OCI-LY1 (cell line): ENCODE measurements at regions not wholly inside any gene's neighbourhood (a gene's known extent, or its start where the extent isn't known, plus 50 kb on each side); places are given as distances from the start of the nearest gene placed in this dataset.
A peak's percentile ranks its signal among the peaks of the same experiment; 100 is the strongest.
"Not testable (repeated sequence)": the region's sequence is repeated elsewhere in the genome, so short reads cannot be mapped to it uniquely, and the experiment has no call there.

Experiments
- H2AFZ ChIP-seq: fragments of 200-600 bp; sonication (generic), shearing (Covaris generic); 2 replicates; pipeline ENCODE4 v1.6.0; 2014; ENCODE audit warnings: antibody characterized with exemption, mild to moderate bottlenecking, low read length
- H3F3A ChIP-seq: fragments of 200-600 bp; sonication (generic), shearing (Covaris generic); 2 replicates; pipeline ENCODE4 v1.6.0; 2014; ENCODE audit warnings: mild to moderate bottlenecking, antibody characterized with exemption, low read length, moderate library complexity; ENCODE audit not compliant: insufficient read depth
- H3K27ac ChIP-seq: fragments of 200-600 bp; sonication (generic); 2 replicates; pipeline ENCODE4 v1.5.1; 2014; ENCODE audit warnings: low read length, mixed run types, mild to moderate bottlenecking, low read depth; ENCODE audit not compliant: poor library complexity, severe bottlenecking
- H3K27me3 ChIP-seq: fragments of 200-600 bp; sonication (generic); 2 replicates; pipeline ENCODE4 v1.6.0; 2014; ENCODE audit warnings: antibody characterized with exemption, mild to moderate bottlenecking, low read length, moderate library complexity; ENCODE audit not compliant: insufficient read depth
- H3K36me3 ChIP-seq: fragments of 200-600 bp; sonication (generic); 2 replicates; pipeline ENCODE4 v1.6.1; 2014; ENCODE audit warnings: mild to moderate bottlenecking, antibody characterized with exemption, low read length, moderate library complexity, mixed read lengths; ENCODE audit not compliant: insufficient read depth
- H3K4me1 ChIP-seq: fragments of 200-600 bp; sonication (generic); 2 replicates; pipeline ENCODE4 v1.5.1; 2014; ENCODE audit warnings: mild to moderate bottlenecking, low read length, moderate library complexity; ENCODE audit not compliant: insufficient read depth, severe bottlenecking
- H3K4me2 ChIP-seq: fragments of 200-600 bp; sonication (generic), shearing (Covaris generic); 2 replicates; pipeline ENCODE4 v1.6.1; 2014; ENCODE audit warnings: low read length
- H3K4me3 ChIP-seq: fragments of 200-600 bp; sonication (generic); 2 replicates; pipeline ENCODE4 v1.5.1; 2014; ENCODE audit warnings: low read length, low read depth, mild to moderate bottlenecking, mixed read lengths; ENCODE audit not compliant: poor library complexity, severe bottlenecking
- H3K79me2 ChIP-seq: fragments of 200-600 bp; shearing (Covaris generic); 2 replicates; pipeline ENCODE4 v1.6.1; 2016; ENCODE audit warnings: mixed run types, low read length, mixed read lengths; ENCODE audit not compliant: insufficient read depth
- H3K9ac ChIP-seq: fragments of 200-600 bp; sonication (generic), shearing (Covaris generic); 2 replicates; pipeline ENCODE4 v1.6.1; 2014; ENCODE audit warnings: mild to moderate bottlenecking, low read length, mixed read lengths
- H3K9me2 ChIP-seq: fragments of 200-600 bp; sonication (generic), shearing (Covaris generic); 2 replicates; pipeline ENCODE4 v1.6.1; 2014; ENCODE audit warnings: low read depth, mild to moderate bottlenecking, low read length, mixed read lengths
- H3K9me3 ChIP-seq: fragments of 200-600 bp; shearing (Covaris generic); 2 replicates; pipeline ENCODE4 v1.6.1; 2014; ENCODE audit warnings: low read length, mixed read lengths
- H4K20me1 ChIP-seq: fragments of 200-600 bp; sonication (generic), shearing (Covaris generic); 2 replicates; pipeline ENCODE4 v1.6.0; 2016; ENCODE audit warnings: mild to moderate bottlenecking, low read length; ENCODE audit not compliant: insufficient read depth
- EZH2 ChIP-seq: fragments of 200-600 bp; sonication (generic), shearing (Covaris generic); IDR thresholded peaks from 2 replicates; pipeline ENCODE4 v1.8.0; 2017; ENCODE audit warnings: borderline replicate concordance, mixed run types, mild to moderate bottlenecking, antibody characterized with exemption, low read length, moderate library complexity, mixed read lengths
- TF ChIP-seq, protein P1 (sequence below): fragments of 200-600 bp; sonication (generic), shearing (Covaris generic); IDR thresholded peaks from 2 replicates; pipeline ENCODE4 v1.5.1; 2017; ENCODE audit warnings: mild to moderate bottlenecking, antibody characterized with exemption, low read length, moderate library complexity, mixed read lengths

DNA sequence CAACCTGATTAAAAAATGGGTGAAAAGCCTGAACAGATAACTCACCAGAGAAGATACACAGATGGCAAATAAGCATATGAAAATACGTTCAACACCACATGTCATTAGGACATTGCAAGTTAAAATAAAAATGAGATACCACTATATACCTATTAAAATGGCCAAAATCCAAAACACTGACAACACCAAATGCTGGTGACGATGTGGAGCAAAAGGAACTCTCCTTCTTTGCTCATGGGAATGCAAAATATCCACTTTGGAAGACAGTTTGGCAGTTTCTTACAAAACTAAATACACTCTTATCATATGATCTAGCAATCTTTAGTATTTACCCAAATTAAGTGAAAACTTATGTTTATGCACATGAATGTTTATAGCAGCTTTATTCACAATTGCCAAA is 100.5 kb upstream of the ARID1B start:
- no peak overlapping the region for H3K4me2 ChIP-seq
- H3K9me2 ChIP-seq, result no peaks in the 10 kb centered on the region
- H3K79me2 ChIP-seq, result no peaks in the 10 kb centered on the region
- H3K4me1 ChIP-seq, result no peaks in the 10 kb centered on the region
- TF ChIP-seq, protein P1, sequence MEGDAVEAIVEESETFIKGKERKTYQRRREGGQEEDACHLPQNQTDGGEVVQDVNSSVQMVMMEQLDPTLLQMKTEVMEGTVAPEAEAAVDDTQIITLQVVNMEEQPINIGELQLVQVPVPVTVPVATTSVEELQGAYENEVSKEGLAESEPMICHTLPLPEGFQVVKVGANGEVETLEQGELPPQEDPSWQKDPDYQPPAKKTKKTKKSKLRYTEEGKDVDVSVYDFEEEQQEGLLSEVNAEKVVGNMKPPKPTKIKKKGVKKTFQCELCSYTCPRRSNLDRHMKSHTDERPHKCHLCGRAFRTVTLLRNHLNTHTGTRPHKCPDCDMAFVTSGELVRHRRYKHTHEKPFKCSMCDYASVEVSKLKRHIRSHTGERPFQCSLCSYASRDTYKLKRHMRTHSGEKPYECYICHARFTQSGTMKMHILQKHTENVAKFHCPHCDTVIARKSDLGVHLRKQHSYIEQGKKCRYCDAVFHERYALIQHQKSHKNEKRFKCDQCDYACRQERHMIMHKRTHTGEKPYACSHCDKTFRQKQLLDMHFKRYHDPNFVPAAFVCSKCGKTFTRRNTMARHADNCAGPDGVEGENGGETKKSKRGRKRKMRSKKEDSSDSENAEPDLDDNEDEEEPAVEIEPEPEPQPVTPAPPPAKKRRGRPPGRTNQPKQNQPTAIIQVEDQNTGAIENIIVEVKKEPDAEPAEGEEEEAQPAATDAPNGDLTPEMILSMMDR, result no peak
- no peak for TF ChIP-seq EZH2
- no peak overlapping the region for H3K27ac ChIP-seq
- H3K27me3 ChIP-seq, result no peaks in the 10 kb centered on the region
- no peak overlapping the region for H3K9ac ChIP-seq
- no peaks in the 10 kb centered on the region for H4K20me1 ChIP-seq
- peaks cover 22% of the 10 kb centered on the region for H3K9me3 ChIP-seq
- H3K4me3 ChIP-seq, result no peak overlapping the region
- H3K36me3 ChIP-seq, result no peaks in the 10 kb centered on the region; the same call in 1 of the 2 replicates
- H2AFZ ChIP-seq, result no peak overlapping the region
- no peaks in the 10 kb centered on the region for H3F3A ChIP-seq

DNA sequence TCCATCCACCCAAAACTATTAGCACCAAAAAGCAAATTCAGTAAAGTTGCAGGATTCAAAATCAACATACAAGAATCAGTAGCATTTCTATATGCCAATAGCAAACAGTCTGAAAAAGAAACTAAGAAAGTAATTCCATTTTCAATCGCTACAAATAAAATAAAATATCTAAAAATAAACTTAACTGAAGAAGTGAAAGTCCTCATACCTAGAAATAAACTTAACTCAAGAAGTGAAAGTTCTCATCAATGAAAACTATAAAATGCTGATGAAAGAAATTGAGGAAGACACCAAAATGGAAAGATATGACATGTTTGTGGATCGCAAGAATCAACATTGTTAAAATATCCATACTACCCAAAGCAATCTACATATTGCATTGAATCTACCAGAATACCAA is 103.0 kb upstream of the ARID1B start:
- Histone ChIP-seq H3K9ac (no peak overlapping the region), H3K9me3 (peaks cover 20% of the 10 kb centered on the region), H3K27me3 (no peaks in the 10 kb centered on the region), H3K4me1 (no peaks in the 10 kb centered on the region), H3K4me2 (no peak overlapping the region), H3K36me3 (no peaks in the 10 kb centered on the region; the same call in 1 of the 2 replicates), H3K9me2 (no peaks in the 10 kb centered on the region), H3K4me3 (no peak overlapping the region), H3F3A (no peaks in the 10 kb centered on the region), H3K79me2 (no peaks in the 10 kb centered on the region), H4K20me1 (no peaks in the 10 kb centered on the region), H3K27ac (no peak overlapping the region), H2AFZ (no peak overlapping the region)
- TF ChIP-seq, protein P1, result no peak
- TF ChIP-seq EZH2, result no peak

DNA sequence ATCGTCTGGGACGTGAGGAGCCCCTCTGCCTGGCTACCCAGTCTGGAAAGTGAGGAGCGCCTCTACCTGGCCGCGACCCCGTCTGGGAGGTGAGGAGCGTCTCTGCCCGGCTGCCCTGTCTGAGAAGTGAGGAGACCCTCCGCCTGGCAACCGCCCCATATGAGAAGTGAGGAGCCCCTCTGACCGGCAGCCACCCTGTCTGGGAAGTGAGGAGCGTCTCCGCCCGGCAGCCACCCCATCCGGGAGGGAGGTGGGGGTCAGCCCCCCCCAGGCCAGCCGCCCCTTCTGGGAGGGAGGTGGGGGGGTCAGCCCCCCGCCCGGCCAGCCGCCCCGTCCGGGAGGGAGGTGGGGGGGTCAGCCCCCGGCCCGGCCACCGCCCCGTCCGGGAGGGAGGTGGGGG is 107.1 kb upstream of the ARID1B start:
- not testable (repeated sequence) for H3K4me2 ChIP-seq, H3K79me2 ChIP-seq, H3K27me3 ChIP-seq, H3K4me1 ChIP-seq, H2AFZ ChIP-seq, H3K27ac ChIP-seq, H3K9ac ChIP-seq, H4K20me1 ChIP-seq, H3K9me2 ChIP-seq, H3F3A ChIP-seq, H3K36me3 ChIP-seq, H3K4me3 ChIP-seq
- H3K9me3 ChIP-seq, result peaks cover 13% of the 10 kb centered on the region

DNA sequence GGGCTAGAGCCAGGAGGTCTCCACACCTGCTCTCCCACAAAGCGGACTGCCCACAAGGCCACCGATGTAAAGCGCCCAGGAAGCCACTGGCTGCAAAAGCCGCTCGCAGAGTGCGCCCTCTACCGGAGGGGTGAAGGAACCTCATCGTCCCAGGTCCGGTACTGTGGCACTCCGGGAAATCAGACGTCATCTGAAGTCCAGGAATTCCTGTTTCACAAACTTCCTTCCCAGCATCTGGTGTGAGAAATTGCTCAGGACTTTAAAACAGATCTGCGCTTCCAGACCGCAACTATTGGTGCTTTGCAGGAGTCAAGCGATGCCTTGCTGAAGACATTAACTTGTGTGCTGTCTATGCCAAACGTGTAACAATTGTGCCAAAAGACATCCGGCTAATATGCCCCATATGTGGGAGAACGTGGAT is 115.1 kb upstream of the ARID1B start:
- Histone ChIP-seq H3K9me3 (peaks cover 5% of the 10 kb centered on the region; the same call in 1 of the 2 replicates), H3K4me2 (peak overlapping the region; percentile 64), H3K9ac (peak overlapping the region; percentile 22; the same call in 1 of the 2 replicates), H4K20me1 (no peaks in the 10 kb centered on the region), H3K79me2 (no peaks in the 10 kb centered on the region), H3F3A (no peaks in the 10 kb centered on the region), H3K27ac (no peak overlapping the region), H2AFZ (peak overlapping the region; percentile 2), H3K27me3 (no peaks in the 10 kb centered on the region), H3K4me1 (peaks cover 34% of the 10 kb centered on the region), H3K4me3 (peak overlapping the region; percentile 39), H3K9me2 (no peaks in the 10 kb centered on the region), H3K36me3 (no peaks in the 10 kb centered on the region)
- TF ChIP-seq EZH2, result no peak
- TF ChIP-seq, protein P1, result peak; percentile 100
